Memory B cell (primary cell): ENCODE measurements at regions not wholly inside any gene's neighbourhood (a gene's known extent, or its start where the extent isn't known, plus 50 kb on each side); places are given as distances from the start of the nearest gene placed in this dataset.
"Not testable (repeated sequence)": the region's sequence is repeated elsewhere in the genome, so short reads cannot be mapped to it uniquely, and the experiment has no call there.

Experiments
- ATAC-seq: fragments of 150-1000 bp; cut with Tn5 transposase; 2 replicates; pipeline ENCODE4 v1.10.0; 2021; ENCODE audit warnings: low read depth, mild to moderate bottlenecking, moderate library complexity
- DNase-seq, 2 donors: peaks; one replicate each; pipeline ENCODE4 v3.0.0; 2022; ENCODE audit warnings: low spot score in 2 of 2
- H3K27ac Mint-ChIP-seq: one replicate; pipeline ENCODE4 v1.8.0; 2022; ENCODE audit warnings: mild to moderate bottlenecking, moderate library complexity, mixed read lengths
- H3K27me3 Mint-ChIP-seq: one replicate; pipeline ENCODE4 v1.8.0; 2022; ENCODE audit warnings: mixed read lengths
- H3K36me3 Mint-ChIP-seq: one replicate; pipeline ENCODE4 v1.8.0; 2022; ENCODE audit warnings: mild to moderate bottlenecking, mixed read lengths
- H3K4me1 Mint-ChIP-seq: one replicate; pipeline ENCODE4 v1.8.0; 2022; ENCODE audit warnings: mixed read lengths
- H3K4me3 Mint-ChIP-seq: one replicate; pipeline ENCODE4 v1.8.0; 2022; ENCODE audit warnings: mild to moderate bottlenecking, moderate library complexity, mixed read lengths
- H3K9me3 Mint-ChIP-seq: one replicate; pipeline ENCODE4 v1.8.0; 2022; ENCODE audit warnings: mixed read lengths

DNA sequence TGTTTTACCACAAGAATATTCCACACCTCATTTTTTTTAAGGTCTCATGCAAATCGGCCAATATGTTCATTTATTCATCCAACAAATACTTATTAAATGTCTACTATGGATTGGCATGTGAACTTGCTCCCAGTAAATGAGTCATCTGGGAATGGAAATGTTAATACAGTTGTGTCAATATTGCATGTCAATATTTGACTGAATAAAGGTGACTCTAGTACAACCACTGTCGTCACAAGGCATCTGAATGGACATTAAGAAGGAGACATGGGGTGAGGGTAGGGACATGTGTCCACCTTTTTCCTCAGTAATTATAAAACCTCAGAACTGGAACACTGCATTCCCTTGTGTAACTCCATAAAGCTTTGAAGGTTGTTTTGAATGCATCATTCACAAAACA, 365.4 kb downstream of the ADCYAP1 start:
- ATAC-seq (no peak), DNase-seq (no peak)
- Mint-ChIP-seq H3K4me3 (no peak overlapping the region), H3K9me3 (peaks cover 9% of the 10 kb centered on the region), H3K4me1 (no peaks in the 10 kb centered on the region), H3K27me3 (no peaks in the 10 kb centered on the region), H3K36me3 (no peaks in the 10 kb centered on the region), H3K27ac (no peak overlapping the region)

DNA sequence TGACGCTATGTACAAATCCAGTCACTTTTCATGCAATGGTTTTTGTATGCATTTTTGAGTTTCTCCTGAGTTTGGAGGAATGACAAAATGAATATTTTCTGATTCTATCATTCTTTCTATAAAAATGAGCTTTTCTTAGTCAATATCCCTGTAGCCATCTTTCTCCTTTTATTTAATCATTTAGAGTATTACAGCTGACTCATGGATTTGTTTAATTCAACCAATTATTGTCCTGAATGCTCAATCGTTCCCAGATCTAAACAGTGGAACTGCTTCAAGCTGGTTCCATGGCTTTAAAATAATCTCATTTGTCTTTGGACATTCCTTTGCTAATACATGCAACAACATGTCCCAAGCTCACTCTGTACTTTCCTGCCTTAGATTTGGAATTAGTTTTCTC, 368.8 kb downstream of the ADCYAP1 start:
- Mint-ChIP-seq H3K27me3 (no peaks in the 10 kb centered on the region), H3K9me3 (peaks cover 14% of the 10 kb centered on the region), H3K27ac (no peak overlapping the region), H3K4me3 (no peak overlapping the region), H3K4me1 (no peaks in the 10 kb centered on the region), H3K36me3 (no peaks in the 10 kb centered on the region)
- DNase-seq (no peak), ATAC-seq (no peak)

GRCh38 chr18:1292167-1292566, 387.5 kb downstream of the ADCYAP1 start:
- no peak for ATAC-seq
- Mint-ChIP-seq H3K27ac (no peak overlapping the region), H3K27me3 (no peaks in the 10 kb centered on the region), H3K4me1 (no peaks in the 10 kb centered on the region), H3K36me3 (no peaks in the 10 kb centered on the region), H3K9me3 (peaks cover 2% of the 10 kb centered on the region), H3K4me3 (no peak overlapping the region)
- no peak for DNase-seq

DNA sequence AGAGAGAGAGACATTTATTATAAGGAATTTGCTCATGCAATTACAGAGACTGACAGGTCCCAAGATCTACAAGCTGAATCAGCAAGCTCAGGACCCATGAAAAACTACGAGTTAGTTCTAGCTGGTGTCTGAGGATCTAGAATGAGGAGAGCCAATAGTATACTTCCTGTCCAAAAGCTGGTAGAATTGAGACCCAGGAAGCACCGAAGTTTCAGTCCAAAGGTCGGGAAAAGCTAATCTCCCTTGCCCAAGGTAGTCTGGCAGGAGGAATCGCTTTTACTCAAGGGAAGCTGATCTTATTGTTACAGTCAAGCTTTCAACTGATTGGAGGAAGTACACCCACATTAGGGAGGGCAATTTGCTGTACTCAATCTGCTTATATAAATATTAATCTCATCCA, 389.6 kb downstream of the ADCYAP1 start:
- no peaks in the 10 kb centered on the region for H3K27me3 Mint-ChIP-seq
- H3K36me3 Mint-ChIP-seq = no peaks in the 10 kb centered on the region
- DNase-seq (no peak), ATAC-seq (no peak)
- no peak overlapping the region for H3K4me3 Mint-ChIP-seq
- peaks cover under 1% of the 10 kb centered on the region for H3K9me3 Mint-ChIP-seq
- no peak overlapping the region for H3K27ac Mint-ChIP-seq
- no peaks in the 10 kb centered on the region for H3K4me1 Mint-ChIP-seq

DNA sequence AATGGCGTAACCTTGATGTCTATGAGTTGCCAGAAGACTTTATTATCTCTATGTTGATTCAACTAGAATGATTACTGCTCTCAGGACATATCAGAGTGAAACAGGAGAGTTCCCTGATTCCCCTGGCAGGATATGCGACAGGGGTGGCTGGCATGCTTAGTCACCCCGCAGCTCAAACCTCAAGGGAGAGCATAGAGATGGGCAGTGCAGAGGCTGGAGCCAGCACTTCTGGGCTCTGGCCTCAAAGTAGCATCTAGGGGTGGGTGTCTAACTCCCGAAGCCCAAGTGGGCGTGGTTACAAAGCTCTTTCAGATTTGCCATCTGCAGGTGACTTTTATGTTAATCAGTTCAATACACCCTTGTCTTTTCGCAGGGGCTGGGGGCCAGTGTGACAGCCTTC, 391.6 kb downstream of the ADCYAP1 start:
- H3K36me3 Mint-ChIP-seq = no peaks in the 10 kb centered on the region
- H3K4me3 Mint-ChIP-seq = no peak overlapping the region
- ATAC-seq (no peak), DNase-seq (no peak)
- peaks cover 2% of the 10 kb centered on the region for H3K9me3 Mint-ChIP-seq
- no peaks in the 10 kb centered on the region for H3K4me1 Mint-ChIP-seq
- H3K27me3 Mint-ChIP-seq = no peaks in the 10 kb centered on the region
- H3K27ac Mint-ChIP-seq = no peak overlapping the region

DNA sequence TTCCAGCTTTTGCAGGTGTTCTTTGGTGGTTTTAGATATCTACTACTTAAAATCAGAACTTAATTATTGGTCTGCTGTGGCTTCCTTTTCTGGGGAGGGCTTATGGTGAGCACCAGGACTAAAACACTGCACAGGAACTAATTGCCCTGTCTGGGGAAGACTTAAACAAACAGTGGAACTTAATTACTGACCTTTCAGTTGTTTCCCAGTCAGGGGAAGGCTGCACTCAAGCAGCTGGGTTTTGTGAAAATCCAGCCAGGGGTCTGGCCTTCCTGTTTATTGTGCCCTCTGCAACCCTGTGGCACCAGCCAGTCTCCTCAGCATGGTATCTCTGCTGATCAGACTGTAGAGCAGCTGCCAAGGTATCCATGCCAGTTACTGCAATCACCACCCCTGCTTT, 398.2 kb downstream of the ADCYAP1 start:
- Mint-ChIP-seq H3K27ac (no peak overlapping the region), H3K36me3 (no peaks in the 10 kb centered on the region), H3K4me1 (no peaks in the 10 kb centered on the region), H3K4me3 (no peak overlapping the region), H3K27me3 (no peaks in the 10 kb centered on the region), H3K9me3 (peaks cover 5% of the 10 kb centered on the region)
- ATAC-seq = no peak
- DNase-seq = no peak

DNA sequence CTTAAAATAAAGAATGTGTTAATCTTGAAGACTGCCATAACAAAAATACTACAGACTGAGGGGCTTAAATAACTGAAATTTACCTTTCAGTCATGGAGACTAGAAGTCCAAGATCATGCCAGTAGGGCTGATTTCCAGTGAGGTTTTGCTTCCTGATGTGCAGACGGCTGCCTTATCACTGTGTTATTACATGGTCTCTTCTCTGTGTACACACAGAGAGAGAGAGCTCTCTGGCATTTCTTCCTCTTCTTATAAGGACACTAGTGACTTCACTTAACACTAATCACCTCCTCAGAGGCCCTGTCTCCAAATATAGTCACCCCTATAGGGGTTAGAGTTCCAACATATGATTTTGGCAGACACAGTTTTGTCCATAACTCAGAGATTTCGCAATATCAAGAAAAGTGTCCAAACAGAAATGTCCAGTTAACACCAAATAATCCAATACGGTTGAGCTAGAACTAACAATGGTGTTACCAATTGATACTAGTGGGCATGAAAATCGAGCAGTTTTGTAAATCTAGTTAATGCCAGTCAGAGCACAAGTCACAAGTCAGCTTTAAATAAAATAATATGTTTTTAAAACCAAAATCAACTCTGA, 399.8 kb downstream of the ADCYAP1 start:
- Mint-ChIP-seq H3K36me3 (no peaks in the 10 kb centered on the region), H3K27ac (no peak overlapping the region), H3K4me1 (no peaks in the 10 kb centered on the region), H3K9me3 (peaks cover 5% of the 10 kb centered on the region), H3K4me3 (no peak overlapping the region), H3K27me3 (no peaks in the 10 kb centered on the region)
- no peak for ATAC-seq
- no peak for DNase-seq

DNA sequence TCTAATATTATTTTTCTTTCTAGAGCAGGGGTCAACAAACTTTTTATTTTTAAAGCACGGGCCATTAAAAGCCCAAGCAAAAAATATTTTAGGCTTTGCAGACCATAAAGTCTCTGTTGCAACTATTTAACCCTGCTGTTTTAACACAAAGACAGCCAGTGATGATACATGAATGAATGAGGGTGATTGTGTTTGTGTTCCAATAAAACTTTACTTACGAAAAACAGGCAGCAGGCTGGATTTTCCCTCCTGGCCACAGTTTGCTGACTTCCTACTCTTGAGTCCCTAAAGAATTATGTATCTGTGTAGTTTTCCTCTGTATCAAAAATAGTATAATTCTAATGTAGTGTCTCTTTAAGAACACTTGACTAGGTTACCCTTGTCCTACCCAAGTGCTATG, 402.0 kb downstream of the ADCYAP1 start:
- Mint-ChIP-seq H3K27me3 (no peaks in the 10 kb centered on the region), H3K4me3 (no peak overlapping the region), H3K9me3 (peaks cover 3% of the 10 kb centered on the region), H3K4me1 (no peaks in the 10 kb centered on the region), H3K36me3 (no peaks in the 10 kb centered on the region), H3K27ac (no peak overlapping the region)
- no peak for DNase-seq
- no peak for ATAC-seq

DNA sequence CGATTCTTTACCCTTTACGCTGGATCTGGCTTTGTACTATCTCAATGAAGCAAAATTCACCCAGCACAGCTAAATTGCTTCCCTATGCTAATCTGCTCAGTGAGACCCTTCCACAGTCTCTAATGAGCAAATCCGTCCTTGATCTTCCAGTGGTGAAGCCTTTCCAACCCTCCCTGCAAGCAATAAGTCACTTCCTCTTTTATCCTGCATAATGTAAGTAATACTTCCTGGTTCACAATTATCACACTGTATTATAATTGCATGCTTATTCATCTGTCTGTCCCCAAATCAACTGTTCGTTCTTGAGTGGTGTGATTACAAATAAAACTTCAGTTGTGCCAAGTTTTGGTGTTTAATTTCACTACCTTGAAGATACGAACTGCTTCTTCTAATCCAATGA, 404.0 kb downstream of the ADCYAP1 start:
- H3K27ac Mint-ChIP-seq = no peak overlapping the region
- no peaks in the 10 kb centered on the region for H3K4me1 Mint-ChIP-seq
- no peaks in the 10 kb centered on the region for H3K36me3 Mint-ChIP-seq
- H3K4me3 Mint-ChIP-seq = no peak overlapping the region
- no peak for ATAC-seq
- H3K9me3 Mint-ChIP-seq = peaks cover 3% of the 10 kb centered on the region
- no peak for DNase-seq
- no peaks in the 10 kb centered on the region for H3K27me3 Mint-ChIP-seq

DNA sequence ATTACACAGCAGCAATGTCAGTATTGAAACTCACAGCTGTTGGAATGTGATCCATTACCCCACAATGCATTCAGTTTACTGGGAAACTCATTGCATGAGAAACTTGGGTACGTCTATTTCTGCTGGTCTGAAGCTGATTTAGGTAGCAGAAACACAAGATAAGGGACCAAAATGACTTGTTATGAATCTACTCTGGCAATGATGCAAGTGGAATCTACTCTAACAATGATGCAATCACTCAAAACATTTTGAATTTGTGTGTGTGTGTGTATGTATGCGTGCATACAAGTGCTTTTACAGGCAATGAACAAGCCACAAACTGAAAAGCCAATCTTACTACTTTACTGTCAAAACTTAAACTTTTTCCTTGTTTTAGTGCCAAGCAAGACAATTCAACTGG, 406.7 kb downstream of the ADCYAP1 start:
- ATAC-seq (no peak), DNase-seq (no peak)
- Mint-ChIP-seq H3K27me3 (no peaks in the 10 kb centered on the region), H3K36me3 (no peaks in the 10 kb centered on the region), H3K27ac (no peak overlapping the region), H3K4me1 (no peaks in the 10 kb centered on the region), H3K9me3 (no peaks in the 10 kb centered on the region), H3K4me3 (no peak overlapping the region)

DNA sequence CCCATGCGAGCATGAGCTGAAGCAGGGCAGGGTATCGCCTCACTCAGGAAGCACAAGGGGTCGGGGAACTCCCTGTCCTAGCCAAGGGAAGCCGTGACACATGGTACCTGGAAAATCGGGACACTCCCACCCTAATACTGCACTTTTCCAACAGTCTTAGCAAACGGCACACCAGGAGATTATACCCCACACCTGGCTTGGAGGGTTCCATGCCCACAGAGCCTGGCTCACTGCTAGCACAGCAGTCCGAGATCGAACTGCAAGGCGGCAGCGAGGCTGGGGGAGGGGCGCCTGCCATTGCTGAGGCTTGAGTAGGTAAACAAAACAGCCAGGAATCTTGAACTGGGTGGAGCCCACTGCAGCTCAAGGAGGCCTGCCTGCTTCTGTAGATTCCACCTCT, 430.7 kb downstream of the ADCYAP1 start:
- H3K36me3 Mint-ChIP-seq, ATAC-seq, H3K4me3 Mint-ChIP-seq, H3K4me1 Mint-ChIP-seq, H3K9me3 Mint-ChIP-seq, H3K27ac Mint-ChIP-seq, H3K27me3 Mint-ChIP-seq, DNase-seq: not testable (repeated sequence)

DNA sequence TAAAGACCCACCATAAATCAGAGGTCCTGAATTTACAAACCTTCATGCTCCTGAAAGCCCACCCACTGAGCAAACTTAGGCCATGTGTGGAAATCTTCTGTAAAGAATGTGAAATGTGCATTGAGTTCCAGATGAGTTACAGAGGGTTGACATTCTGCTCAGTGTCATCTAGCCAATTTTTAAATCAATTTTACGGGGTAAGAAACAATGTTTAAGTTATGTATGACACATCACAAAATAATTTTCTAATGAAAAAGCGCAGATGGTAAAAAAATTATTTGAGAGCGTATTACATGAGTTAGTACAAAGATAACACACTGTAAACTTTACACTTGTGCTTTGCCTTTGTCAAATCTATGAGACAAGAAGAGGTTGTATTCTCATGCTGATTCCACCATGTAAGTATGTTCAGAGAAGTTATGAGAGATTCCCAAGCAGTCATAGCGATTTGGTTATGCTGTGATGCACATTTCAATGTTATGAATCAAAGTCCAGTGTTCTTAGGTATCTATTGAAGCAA, 446.3 kb downstream of the ADCYAP1 start:
- Mint-ChIP-seq H3K4me1 (no peaks in the 10 kb centered on the region), H3K9me3 (peaks cover 2% of the 10 kb centered on the region), H3K27me3 (no peaks in the 10 kb centered on the region), H3K36me3 (no peaks in the 10 kb centered on the region), H3K27ac (no peak overlapping the region), H3K4me3 (no peak overlapping the region)
- DNase-seq (no peak), ATAC-seq (no peak)

DNA sequence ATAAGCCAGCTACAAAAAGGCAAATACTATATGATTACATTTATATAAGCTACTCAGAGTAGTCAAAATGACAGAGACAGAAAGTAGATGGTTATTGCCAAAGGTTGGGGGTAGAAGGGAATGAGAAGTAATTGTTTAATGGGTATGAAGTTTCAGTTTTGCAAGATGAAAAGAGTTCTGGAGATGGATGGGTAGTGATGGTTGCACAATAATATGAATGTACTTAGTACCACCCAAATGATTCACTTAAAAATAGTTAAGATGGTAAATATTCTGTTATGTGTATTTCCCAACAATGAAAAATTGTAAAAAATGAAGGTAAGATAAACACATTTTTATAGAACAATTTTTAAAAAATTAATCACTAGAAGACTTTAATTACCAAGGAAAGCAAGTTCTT, 448.4 kb downstream of the ADCYAP1 start:
- H3K4me1 Mint-ChIP-seq = no peaks in the 10 kb centered on the region
- no peaks in the 10 kb centered on the region for H3K27me3 Mint-ChIP-seq
- no peak overlapping the region for H3K4me3 Mint-ChIP-seq
- ATAC-seq (no peak), DNase-seq (no peak)
- H3K9me3 Mint-ChIP-seq = peaks cover 2% of the 10 kb centered on the region
- no peaks in the 10 kb centered on the region for H3K36me3 Mint-ChIP-seq
- no peak overlapping the region for H3K27ac Mint-ChIP-seq

- ATAC-seq (no peak), DNase-seq (no peak)
- no peak overlapping the region for H3K27ac Mint-ChIP-seq
- no peaks in the 10 kb centered on the region for H3K27me3 Mint-ChIP-seq
- H3K9me3 Mint-ChIP-seq = peaks cover 2% of the 10 kb centered on the region
- H3K4me1 Mint-ChIP-seq = no peaks in the 10 kb centered on the region
- H3K4me3 Mint-ChIP-seq = no peak overlapping the region
- no peaks in the 10 kb centered on the region for H3K36me3 Mint-ChIP-seq
Measured at GRCh38 chr18:1357724-1358123, 453.1 kb downstream of the ADCYAP1 start.

DNA sequence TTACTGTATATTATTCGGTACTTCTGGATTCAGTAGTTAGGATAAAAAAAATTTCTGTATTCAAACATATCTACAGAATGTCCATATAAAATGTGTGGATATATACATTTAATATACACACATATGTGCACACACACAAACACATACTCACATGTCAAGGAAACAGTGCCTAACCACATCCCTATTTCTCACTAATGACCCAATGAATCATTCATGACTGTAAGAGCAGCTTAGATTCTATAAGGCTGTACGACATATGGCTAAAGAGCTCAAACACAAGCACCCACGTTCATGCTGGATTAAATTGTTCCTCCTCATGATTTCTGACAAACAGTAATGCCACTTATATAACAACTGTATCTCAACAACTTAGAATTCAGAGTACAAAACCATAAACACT, 457.3 kb downstream of the ADCYAP1 start:
- no peak for DNase-seq
- H3K27me3 Mint-ChIP-seq = no peaks in the 10 kb centered on the region
- no peaks in the 10 kb centered on the region for H3K36me3 Mint-ChIP-seq
- no peaks in the 10 kb centered on the region for H3K4me1 Mint-ChIP-seq
- ATAC-seq = no peak
- no peaks in the 10 kb centered on the region for H3K9me3 Mint-ChIP-seq
- H3K27ac Mint-ChIP-seq = no peak overlapping the region
- H3K4me3 Mint-ChIP-seq = no peak overlapping the region
